Myocyte (in vitro differentiated cells): ENCODE measurements at regions not wholly inside any gene's neighbourhood (a gene's known extent, or its start where the extent isn't known, plus 50 kb on each side); places are given as distances from the start of the nearest gene placed in this dataset.
A peak's percentile ranks its signal among the peaks of the same experiment; 100 is the strongest.
"Not testable (repeated sequence)": the region's sequence is repeated elsewhere in the genome, so short reads cannot be mapped to it uniquely, and the experiment has no call there.

Experiments
- DNase-seq: peaks from one replicate; pipeline ENCODE4 v3.0.0-alpha.2; 2012; ENCODE audit warnings: low read depth

GRCh38 chr2:83196225-83196624 is 1262.9 kb downstream of the SUCLG1 start:
- peak; percentile 50 for DNase-seq

GRCh38 chr2:83191316-83191715 is 1267.8 kb downstream of the SUCLG1 start:
- DNase-seq = peak; percentile 7

- no peak for DNase-seq
Measured at GRCh38 chr2:83186105-83186760, 1272.8 kb downstream of the SUCLG1 start.

GRCh38 chr2:83180862-83181530 is 1278.1 kb downstream of the SUCLG1 start:
- DNase-seq = not testable (repeated sequence)

- no peak for DNase-seq
Measured at GRCh38 chr2:83176539-83176938, 1282.5 kb downstream of the SUCLG1 start.

- no peak for DNase-seq
Measured at GRCh38 chr2:83172841-83173240, 1286.2 kb downstream of the SUCLG1 start.

GRCh38 chr2:83168377-83168776 is 1290.7 kb downstream of the SUCLG1 start:
- DNase-seq = no peak

- DNase-seq = no peak
Measured at GRCh38 chr2:83162421-83162820, 1296.7 kb downstream of the SUCLG1 start.

- DNase-seq = no peak
Measured at GRCh38 chr2:83160571-83160970, 1298.5 kb downstream of the SUCLG1 start.

GRCh38 chr2:83155826-83156225 is 1303.3 kb downstream of the SUCLG1 start:
- DNase-seq = no peak

- DNase-seq = no peak
Measured at GRCh38 chr2:83143946-83144345, 1315.1 kb downstream of the SUCLG1 start.

GRCh38 chr2:83142934-83143333 is 1316.1 kb downstream of the SUCLG1 start:
- DNase-seq = no peak

GRCh38 chr2:83115606-83116005 is 1343.5 kb downstream of the SUCLG1 start:
- no peak for DNase-seq

- no peak for DNase-seq
Measured at GRCh38 chr2:83115155-83115554, 1343.9 kb downstream of the SUCLG1 start.

GRCh38 chr2:83113953-83114352 is 1345.1 kb downstream of the SUCLG1 start:
- no peak for DNase-seq

- DNase-seq = peak; percentile 11
Measured at GRCh38 chr2:83112858-83113257, 1346.2 kb downstream of the SUCLG1 start.

- no peak for DNase-seq
Measured at GRCh38 chr2:83109284-83109683, 1349.8 kb downstream of the SUCLG1 start.

- DNase-seq = no peak
Measured at GRCh38 chr2:83106853-83107252, 1352.2 kb downstream of the SUCLG1 start.

GRCh38 chr2:83104202-83104601 is 1354.9 kb downstream of the SUCLG1 start:
- DNase-seq = no peak

- DNase-seq = peak; percentile 71
Measured at GRCh38 chr2:83103613-83104012, 1355.5 kb downstream of the SUCLG1 start.

- not testable (repeated sequence) for DNase-seq
Measured at GRCh38 chr2:83089051-83089450, 1370.0 kb downstream of the SUCLG1 start.

GRCh38 chr2:83085869-83086268 is 1373.2 kb downstream of the SUCLG1 start:
- no peak for DNase-seq
